ENCODE measurements at regions not wholly inside any gene's neighbourhood (a gene's known extent, or its start where the extent isn't known, plus 50 kb on each side); places are given as distances from the start of the nearest gene placed in this dataset.

DNA sequence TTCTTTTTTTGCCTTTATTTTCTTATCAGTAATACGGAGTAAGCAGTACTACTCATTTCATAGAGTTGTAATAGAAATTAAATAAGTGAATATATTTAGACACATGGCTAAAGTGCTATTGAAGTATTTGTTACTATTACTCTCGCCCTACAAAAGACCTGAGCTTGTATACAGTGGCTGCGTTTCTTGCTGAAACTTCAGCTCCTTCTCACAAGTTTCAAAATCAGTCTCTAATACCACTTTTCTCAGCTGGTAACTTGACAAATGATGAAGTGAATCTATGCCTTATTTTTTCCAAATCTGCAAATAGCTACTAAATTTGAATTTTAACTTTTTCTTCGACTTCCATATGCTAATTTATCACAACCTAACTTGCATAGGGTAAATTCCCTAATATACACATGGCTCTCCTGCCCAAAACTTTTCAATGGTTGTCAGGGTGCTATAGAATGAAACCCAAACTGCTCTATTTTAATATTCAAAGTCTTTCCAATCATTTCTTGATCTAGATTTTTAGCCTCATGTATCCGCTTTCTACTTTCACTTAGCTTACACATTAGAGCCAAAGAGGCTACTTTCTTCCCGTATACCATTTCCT lies 347.8 kb upstream of the GULP1 start:
- TF ChIP-seq CTCF (IDR thresholded peaks at IDR 0.05; ENCODE audit: control extremely low read depth in 1 of 3, insufficient read depth in 1 of 3, low read depth in 1 of 3, low read length in 3 of 3) = no peak
- TF ChIP-seq BRCA1 (IDR thresholded peaks at IDR 0.05; ENCODE audit: low read depth, low read length) = no peak
- no peak for TF ChIP-seq KDM4A (IDR thresholded peaks at IDR 0.05; ENCODE audit: low read depth, low read length, severe bottlenecking)
- no peak for TF ChIP-seq CEBPB (IDR thresholded peaks at IDR 0.05; ENCODE audit: low read depth, low read length)

Measured in H1 (cell line).